ENCODE measurements at regions not wholly inside any gene's neighbourhood (a gene's known extent, or its start where the extent isn't known, plus 50 kb on each side); places are given as distances from the start of the nearest gene placed in this dataset.

DNA sequence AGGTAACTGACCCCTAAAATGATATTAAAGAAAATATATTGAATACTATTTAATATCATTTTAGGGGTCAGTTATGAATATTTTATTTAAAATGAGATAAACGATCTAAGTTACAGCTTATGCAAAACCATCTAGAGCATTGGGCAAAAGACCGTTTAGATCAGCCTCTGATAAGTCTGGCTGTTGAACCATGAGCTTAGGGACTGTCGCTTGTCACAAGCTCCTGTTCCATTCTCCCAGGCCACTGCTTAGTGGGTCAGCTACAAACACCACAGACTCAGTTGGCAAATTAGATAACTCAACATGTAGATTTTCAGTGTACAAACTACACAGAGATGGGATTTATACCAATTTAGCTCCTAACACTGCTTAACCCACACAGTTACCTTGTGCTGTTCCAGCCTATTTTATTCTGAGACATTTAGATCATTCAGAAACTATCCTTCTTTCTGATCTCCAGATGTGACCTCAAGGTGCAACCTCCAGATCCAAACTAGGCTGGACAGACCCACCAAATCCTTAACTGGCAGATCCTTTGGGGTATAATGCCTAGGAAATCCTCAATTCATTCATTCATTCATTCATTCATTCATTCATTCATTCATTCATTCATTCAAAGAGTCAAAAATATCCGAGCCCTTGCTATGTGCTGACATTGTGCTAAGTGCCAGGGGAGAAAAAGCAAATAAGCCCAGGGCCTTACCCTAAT lies 82.8 kb downstream of the HRH4 start:
- Histone ChIP-seq H3K27ac (ENCODE audit: low read depth in 1 of 2, low read length in 1 of 2) (no peak overlapping the region), H3K9me3 (ENCODE audit: control insufficient read depth in 4 of 4, insufficient read depth in 3 of 4, low read length in 3 of 4) (no peaks in the 10 kb centered on the region), H3K36me3 (ENCODE audit: control insufficient read depth in 4 of 4, insufficient read depth in 4 of 4, low read length in 4 of 4) (no peaks in the 10 kb centered on the region), H3K9ac (ENCODE audit: insufficient read depth in 1 of 2, low read length in 2 of 2) (no peak overlapping the region), H3K4me1 (ENCODE audit: control insufficient read depth in 5 of 5, insufficient read depth in 5 of 5, low read length in 5 of 5) (peaks cover 0 to 5% (median 0%) of the 10 kb centered on the region in 5 donors), H3K4me3 (no peak overlapping the region), H3K27me3 (ENCODE audit: control insufficient read depth in 3 of 3, insufficient read depth in 3 of 3, low read length in 2 of 3) (no peaks in the 10 kb centered on the region)
- ATAC-seq (ENCODE audit: insufficient read depth, low FRiP score) (no peak), DNase-seq (no peak)
- TF ChIP-seq, protein P1, sequence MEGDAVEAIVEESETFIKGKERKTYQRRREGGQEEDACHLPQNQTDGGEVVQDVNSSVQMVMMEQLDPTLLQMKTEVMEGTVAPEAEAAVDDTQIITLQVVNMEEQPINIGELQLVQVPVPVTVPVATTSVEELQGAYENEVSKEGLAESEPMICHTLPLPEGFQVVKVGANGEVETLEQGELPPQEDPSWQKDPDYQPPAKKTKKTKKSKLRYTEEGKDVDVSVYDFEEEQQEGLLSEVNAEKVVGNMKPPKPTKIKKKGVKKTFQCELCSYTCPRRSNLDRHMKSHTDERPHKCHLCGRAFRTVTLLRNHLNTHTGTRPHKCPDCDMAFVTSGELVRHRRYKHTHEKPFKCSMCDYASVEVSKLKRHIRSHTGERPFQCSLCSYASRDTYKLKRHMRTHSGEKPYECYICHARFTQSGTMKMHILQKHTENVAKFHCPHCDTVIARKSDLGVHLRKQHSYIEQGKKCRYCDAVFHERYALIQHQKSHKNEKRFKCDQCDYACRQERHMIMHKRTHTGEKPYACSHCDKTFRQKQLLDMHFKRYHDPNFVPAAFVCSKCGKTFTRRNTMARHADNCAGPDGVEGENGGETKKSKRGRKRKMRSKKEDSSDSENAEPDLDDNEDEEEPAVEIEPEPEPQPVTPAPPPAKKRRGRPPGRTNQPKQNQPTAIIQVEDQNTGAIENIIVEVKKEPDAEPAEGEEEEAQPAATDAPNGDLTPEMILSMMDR (IDR thresholded peaks at IDR 0.05; ENCODE audit: control extremely low read depth, extremely low read depth) = no peak
- WGBS, 2 donors = 74 to 82% methylated on average over 4 of the region's 4 CpGs

DNA sequence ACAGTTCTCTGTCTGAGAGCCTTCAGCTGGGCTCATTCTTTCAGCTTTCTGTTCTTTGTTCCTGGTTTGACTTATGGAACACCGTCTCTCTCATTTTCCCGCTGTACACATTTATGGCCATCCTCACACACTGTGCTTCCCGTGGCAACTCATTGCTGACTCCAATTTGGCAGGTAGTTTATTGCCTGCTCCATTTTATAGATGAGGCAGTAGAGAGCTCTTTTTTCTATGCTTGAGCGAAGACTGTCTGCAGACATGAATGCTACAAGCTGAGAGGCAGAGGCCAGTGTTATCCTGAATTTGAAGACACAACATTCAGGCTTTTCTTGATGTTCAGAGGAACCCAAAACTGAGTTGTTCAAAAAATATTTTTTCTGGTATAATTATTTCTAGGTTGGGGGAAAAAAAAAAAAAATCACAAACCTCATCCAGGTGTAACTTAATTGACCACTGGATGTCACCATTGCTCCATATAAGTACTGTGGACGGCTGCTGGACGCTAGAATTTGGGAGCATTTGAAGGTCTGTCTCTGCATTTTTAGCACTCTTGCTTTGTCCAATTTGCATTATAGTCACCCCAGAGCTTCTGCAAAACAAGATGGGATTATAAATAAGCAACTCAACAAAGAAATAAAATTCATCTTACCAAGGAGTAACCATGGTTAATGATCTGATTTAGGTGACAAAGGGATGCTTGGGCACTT lies 83.5 kb downstream of the HRH4 start:
- H3K27ac ChIP-seq (ENCODE audit: low read depth in 1 of 2, low read length in 1 of 2) = no peak overlapping the region
- H3K9ac ChIP-seq (ENCODE audit: insufficient read depth in 1 of 2, low read length in 2 of 2) = no peak overlapping the region
- no peaks in the 10 kb centered on the region for H3K27me3 ChIP-seq (ENCODE audit: control insufficient read depth in 3 of 3, insufficient read depth in 3 of 3, low read length in 2 of 3)
- no peak overlapping the region for H3K4me3 ChIP-seq
- H3K36me3 ChIP-seq (ENCODE audit: control insufficient read depth in 4 of 4, insufficient read depth in 4 of 4, low read length in 4 of 4) = no peaks in the 10 kb centered on the region
- 47 to 65% methylated on average over 6 of the region's 6 CpGs for WGBS, 2 donors
- H3K9me3 ChIP-seq (ENCODE audit: control insufficient read depth in 4 of 4, insufficient read depth in 3 of 4, low read length in 3 of 4) = no peaks in the 10 kb centered on the region
- no peak for ATAC-seq (ENCODE audit: insufficient read depth, low FRiP score)
- TF ChIP-seq, protein P1 (IDR thresholded peaks at IDR 0.05; ENCODE audit: control extremely low read depth, extremely low read depth) = peak; percentile 7
- peak in 2 of 3 donors; percentile 76 for DNase-seq
- peaks cover 0 to 5% (median 0%) of the 10 kb centered on the region in 5 donors for H3K4me1 ChIP-seq (ENCODE audit: control insufficient read depth in 5 of 5, insufficient read depth in 5 of 5, low read length in 5 of 5)

DNA sequence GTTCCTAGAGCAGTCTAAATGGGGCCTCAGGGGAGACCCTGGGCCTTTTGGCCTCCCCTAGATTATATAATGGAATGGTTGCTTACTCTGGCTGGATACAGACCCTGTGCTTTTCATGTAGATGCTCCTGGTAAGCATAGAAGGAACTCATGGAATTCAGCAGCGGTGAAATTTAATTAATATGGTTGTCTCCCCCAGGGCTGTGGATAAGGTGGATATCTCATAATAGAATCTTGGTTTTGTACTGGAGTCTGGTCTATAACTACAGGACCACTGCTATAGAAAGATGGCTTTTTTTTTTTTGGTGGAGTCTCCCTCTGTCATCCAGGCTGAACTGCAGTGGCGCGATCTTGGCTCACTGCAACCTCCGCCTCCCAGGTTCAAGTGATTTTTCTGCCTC lies 84.5 kb downstream of the HRH4 start:
- H3K27ac ChIP-seq (ENCODE audit: low read depth in 1 of 2, low read length in 1 of 2) = no peak overlapping the region
- ATAC-seq (ENCODE audit: insufficient read depth, low FRiP score) = no peak

More for the DNA sequence above, 84.5 kb downstream of the HRH4 start:
- TF ChIP-seq, protein P1 (IDR thresholded peaks at IDR 0.05; ENCODE audit: control extremely low read depth, extremely low read depth) = no peak
- H3K36me3 ChIP-seq (ENCODE audit: control insufficient read depth in 4 of 4, insufficient read depth in 4 of 4, low read length in 4 of 4) = no peaks in the 10 kb centered on the region
- H3K9ac ChIP-seq (ENCODE audit: insufficient read depth in 1 of 2, low read length in 2 of 2) = no peak overlapping the region
- no peak for DNase-seq
- no peaks in the 10 kb centered on the region for H3K27me3 ChIP-seq (ENCODE audit: control insufficient read depth in 3 of 3, insufficient read depth in 3 of 3, low read length in 2 of 3)
- no peak overlapping the region for H3K4me3 ChIP-seq
- no peaks in the 10 kb centered on the region for H3K9me3 ChIP-seq (ENCODE audit: control insufficient read depth in 4 of 4, insufficient read depth in 3 of 4, low read length in 3 of 4)
- H3K4me1 ChIP-seq (ENCODE audit: control insufficient read depth in 5 of 5, insufficient read depth in 5 of 5, low read length in 5 of 5) = peaks cover 0 to 5% (median 0%) of the 10 kb centered on the region in 5 donors
- 83 to 90% methylated on average over 4 of the region's 4 CpGs for WGBS, 2 donors
